NCI-H1694 treated with DMSO at 0.1 percent for 48 hours (cell line): ENCODE measurements at regions not wholly inside any gene's neighbourhood (a gene's known extent, or its start where the extent isn't known, plus 50 kb on each side); places are given as distances from the start of the nearest gene placed in this dataset.

ENCODE experiments used
- DNase-seq: peaks from one replicate; lab custom pipeline; 2025; lab: John Stamatoyannopoulos, UW

- no peak for DNase-seq
Observed at GRCh38 chr18:72360634-72361033, 183.5 kb downstream of the CBLN2 start.

GRCh38 chr18:72342933-72343332 is 201.2 kb downstream of the CBLN2 start:
- DNase-seq = no peak

- DNase-seq = no peak
Observed at GRCh38 chr18:72339976-72340375, 204.2 kb downstream of the CBLN2 start.

- no peak for DNase-seq
Observed at GRCh38 chr18:72336786-72337185, 207.4 kb downstream of the CBLN2 start.

GRCh38 chr18:72329533-72329932 is 214.6 kb downstream of the CBLN2 start:
- DNase-seq = no peak

GRCh38 chr18:72325307-72325706 is 218.8 kb downstream of the CBLN2 start:
- no peak for DNase-seq

- no peak for DNase-seq
Observed at GRCh38 chr18:72324677-72325076, 219.5 kb downstream of the CBLN2 start.

- no peak for DNase-seq
Observed at GRCh38 chr18:72316497-72316896, 227.6 kb downstream of the CBLN2 start.

- no peak for DNase-seq
Observed at GRCh38 chr18:72283148-72283925, 260.8 kb downstream of the CBLN2 start.

GRCh38 chr18:72273025-72273424 is 271.1 kb downstream of the CBLN2 start:
- DNase-seq = no peak

- DNase-seq = no peak
Observed at GRCh38 chr18:72261590-72261989, 282.6 kb downstream of the CBLN2 start.

GRCh38 chr18:72246076-72246475 is 298.1 kb downstream of the CBLN2 start:
- DNase-seq = no peak

GRCh38 chr18:72235422-72235821 is 308.7 kb downstream of the CBLN2 start:
- no peak for DNase-seq

- no peak for DNase-seq
Observed at GRCh38 chr18:72233106-72233505, 311.0 kb downstream of the CBLN2 start.

GRCh38 chr18:72232644-72233043 is 311.5 kb downstream of the CBLN2 start:
- DNase-seq = no peak

GRCh38 chr18:72225958-72226357 is 318.2 kb downstream of the CBLN2 start:
- no peak for DNase-seq

GRCh38 chr18:72223733-72224132 is 320.4 kb downstream of the CBLN2 start:
- no peak for DNase-seq

GRCh38 chr18:72208920-72209676 is 335.0 kb downstream of the CBLN2 start:
- DNase-seq = no peak

GRCh38 chr18:72207280-72207679 is 336.9 kb downstream of the CBLN2 start:
- DNase-seq = no peak

- DNase-seq = no peak
Observed at GRCh38 chr18:72206814-72207213, 337.3 kb downstream of the CBLN2 start.

- no peak for DNase-seq
Observed at GRCh38 chr18:72201032-72201431, 343.1 kb downstream of the CBLN2 start.

- DNase-seq = no peak
Observed at GRCh38 chr18:72197591-72197990, 346.6 kb downstream of the CBLN2 start.

- no peak for DNase-seq
Observed at GRCh38 chr18:72194072-72194471, 350.1 kb downstream of the CBLN2 start.
